ENCODE measurements at regions not wholly inside any gene's neighbourhood (a gene's known extent, or its start where the extent isn't known, plus 50 kb on each side); places are given as distances from the start of the nearest gene placed in this dataset.

DNA sequence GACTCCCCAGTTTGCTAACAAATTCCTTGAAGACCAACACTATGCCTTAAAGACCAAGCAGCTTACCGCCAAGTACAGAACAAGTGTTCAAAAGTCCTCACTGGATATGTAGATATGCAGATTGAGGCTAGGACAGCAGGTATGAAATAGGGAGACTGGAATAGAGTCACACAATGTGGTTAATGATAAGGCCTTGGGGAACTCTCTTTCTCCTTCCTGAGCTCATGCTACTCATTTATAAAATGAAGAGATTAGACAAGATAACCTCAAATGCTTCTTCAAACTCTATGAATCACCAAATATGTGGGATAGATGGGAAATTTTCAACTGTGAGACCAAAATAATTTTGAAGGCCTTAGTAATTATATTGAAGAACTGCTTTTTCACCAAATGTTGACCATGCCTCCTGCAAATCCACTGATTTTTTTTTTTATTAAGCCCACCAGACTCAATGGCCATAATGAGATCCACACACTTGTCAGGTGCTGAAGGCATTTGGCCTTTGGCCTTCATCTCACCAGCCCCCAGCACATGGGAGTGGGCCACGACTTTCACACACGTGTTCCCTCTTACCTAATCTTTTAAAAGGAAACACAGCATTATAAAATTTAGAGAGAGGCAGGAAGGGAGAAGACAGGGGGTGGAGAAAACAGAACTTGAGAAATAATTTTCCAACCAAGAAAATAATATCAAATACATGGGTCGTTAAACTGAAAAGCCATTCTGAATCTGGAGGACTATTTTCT is 181.5 kb downstream of the EN1 start:
- DNase-seq = no peak

DNA sequence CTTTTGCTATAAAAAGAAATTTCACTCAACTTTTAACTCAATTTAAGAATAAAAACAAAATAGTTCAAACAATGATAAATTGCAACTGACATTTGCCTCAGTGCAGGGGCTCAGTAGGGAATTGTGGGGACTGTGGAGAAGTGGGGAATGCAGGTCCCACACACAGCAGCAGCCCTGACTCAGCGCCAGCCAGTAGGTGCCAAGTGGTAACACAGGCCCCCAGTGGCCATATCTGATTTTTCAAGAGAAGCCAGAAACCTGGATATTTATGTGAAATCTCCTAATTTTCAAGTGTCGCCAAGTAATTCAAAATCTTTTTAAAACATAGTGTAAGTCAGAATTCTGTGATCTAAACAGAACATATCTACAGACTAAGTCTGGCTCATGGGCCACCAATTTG is 186.3 kb downstream of the EN1 start:
- DNase-seq = no peak

DNA sequence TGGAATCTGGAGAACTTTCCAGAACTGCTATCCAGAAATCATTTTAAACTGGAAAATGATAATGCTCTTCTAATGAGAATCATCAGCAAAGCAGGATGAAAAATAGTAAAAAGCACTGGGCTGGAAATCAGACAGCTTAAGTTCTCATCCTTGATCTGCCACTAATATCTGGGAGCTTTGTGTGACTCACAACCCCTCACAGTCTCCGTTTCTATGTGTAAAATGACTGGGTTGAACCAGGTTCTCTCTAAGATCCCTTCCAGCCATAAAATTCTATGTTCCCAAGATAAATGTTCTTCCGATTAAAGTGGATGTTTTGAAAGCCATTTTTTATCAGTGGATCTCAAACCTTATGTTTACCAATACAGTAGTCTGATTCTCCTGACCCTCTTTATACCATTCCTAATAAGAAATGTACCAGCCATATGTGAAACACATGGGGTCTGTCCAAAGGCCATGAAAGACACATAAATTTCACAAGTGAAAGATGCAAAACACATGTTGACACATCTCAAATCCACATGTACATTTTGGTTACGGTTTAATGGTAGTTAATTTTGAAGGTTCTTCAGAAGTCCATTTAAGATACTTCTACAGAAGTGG is 188.8 kb downstream of the EN1 start:
- no peak for DNase-seq

DNA sequence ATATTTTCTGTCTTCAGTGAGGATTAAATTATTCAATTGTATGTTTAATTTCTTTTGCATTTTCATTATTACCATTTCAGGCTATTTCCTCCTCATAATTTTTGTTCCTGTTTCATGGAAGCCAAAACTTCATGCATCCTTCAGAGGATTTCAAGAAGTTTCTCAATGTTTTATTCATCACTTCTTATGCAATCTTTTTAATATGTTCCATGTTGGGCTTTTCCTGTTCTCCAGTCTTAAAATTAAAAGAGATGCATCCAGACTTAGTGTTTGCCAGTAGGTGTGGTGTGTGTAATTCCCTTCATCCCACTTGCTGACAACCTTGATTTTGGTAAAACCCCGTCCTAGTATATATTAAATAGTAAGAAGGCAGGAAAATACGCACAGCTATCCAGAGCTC is 190.0 kb downstream of the EN1 start:
- DNase-seq = no peak

DNA sequence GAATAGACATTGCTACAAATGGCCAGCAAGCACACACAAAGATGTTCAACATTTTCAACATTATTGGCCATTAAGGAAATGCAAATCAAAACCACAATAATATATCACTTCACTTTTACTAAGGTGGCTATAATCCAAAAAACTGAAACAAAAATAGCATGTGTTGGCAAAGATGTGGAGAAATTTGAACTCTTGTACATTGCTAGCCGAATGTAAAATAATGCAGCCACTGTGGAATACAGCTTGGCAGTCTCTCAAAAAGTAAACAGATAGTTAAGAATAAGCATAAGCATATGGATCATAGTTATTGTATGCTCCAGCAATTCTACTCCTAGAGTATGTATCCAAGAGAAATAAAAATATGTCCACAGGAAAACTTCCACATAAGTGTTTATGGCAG is 192.5 kb downstream of the EN1 start:
- DNase-seq = peak; percentile 70

DNA sequence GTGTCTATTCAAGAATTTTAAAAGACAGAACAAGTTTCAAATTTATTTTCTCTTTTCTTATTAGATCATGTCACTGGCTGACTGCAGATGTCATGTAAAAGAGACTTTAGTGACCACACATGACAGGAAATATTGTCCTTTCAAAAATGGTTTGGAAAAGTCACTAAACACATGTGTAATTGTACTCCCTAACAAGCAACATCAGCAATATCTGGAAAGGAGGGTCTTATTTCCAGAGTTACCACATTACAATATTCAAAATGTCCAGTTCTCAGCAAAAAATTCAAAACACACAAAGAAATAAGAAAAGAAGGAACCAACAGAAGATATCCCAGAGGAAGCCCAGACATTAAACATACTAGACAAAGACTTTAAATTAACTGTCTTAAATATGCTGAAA is 197.1 kb downstream of the EN1 start:
- DNase-seq = no peak

DNA sequence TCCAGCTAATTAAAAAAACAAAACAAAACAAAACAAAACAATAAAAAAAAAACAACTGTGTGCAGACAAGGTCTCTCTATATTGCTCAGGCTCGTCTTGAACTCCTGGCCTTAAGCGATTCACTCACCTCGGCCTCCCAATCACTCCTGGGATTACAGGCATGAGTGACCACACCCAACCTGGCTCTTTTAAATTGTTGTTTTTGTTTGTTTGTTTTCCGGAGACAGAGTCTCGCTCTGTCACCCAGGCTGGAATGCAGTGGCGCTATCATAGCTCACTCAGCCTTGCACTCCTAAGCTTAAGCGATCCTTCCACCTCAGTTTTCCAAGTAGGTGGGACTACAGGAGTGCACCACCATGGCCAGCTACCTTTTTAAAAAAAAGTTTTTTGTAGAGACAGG is 201.6 kb downstream of the EN1 start:
- no peak for DNase-seq

DNA sequence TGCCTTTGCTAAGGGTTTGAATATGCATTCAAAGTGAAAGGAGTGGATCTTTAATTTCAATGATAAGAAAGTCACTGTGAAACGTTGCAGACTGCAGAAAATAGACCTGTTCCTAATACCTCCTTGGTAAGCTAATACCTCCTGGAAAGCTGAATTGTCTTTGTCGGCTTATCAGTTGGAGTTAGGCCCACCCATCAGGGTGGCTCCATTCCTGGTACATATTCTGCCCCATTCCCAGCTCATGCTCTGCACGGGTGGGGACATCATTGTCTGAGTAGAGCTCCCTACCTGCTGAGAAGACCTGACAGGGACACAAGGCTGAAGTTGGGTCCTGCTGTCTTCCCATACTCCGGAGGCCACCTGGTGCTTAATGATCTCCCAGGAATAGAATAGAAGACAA is 203.3 kb downstream of the EN1 start:
- no peak for DNase-seq

DNA sequence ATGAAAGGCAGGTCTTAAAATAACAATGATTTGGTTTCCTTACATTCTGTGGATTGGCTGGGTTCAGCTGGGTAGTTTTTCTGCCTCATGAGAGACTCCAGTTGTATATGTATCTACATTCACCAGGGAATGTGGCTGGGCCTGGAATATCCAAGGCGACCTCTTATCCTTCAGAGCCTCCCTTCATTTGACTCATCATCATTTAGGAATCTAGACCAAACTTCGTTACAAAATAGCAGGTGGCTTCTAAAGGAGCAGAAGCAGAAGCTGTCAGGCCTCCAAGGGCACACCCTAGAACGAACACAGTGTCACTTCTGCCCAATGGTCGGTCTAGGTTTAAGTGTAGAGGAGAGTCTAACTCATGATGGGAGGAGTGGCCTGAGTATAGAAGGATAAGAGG is 204.2 kb downstream of the EN1 start:
- DNase-seq = no peak

DNA sequence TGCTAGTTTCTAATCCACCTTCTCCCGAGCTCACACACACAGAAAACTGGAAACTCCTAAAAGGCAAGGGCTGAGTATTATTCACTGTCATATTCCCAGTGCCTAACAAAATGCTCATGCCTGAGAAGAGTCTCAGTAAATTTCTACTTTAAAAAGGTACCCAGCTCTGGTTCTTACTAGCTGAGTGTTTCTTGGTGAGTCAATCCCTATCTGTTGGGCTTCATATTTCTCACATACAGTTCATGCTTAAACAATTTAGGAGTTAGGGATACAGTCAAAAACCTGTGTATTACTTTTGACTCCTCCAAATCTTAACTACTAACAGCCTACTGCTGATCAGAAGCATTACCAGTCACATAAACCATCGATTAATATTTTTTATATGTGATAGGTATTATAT is 204.9 kb downstream of the EN1 start:
- no peak for DNase-seq

DNA sequence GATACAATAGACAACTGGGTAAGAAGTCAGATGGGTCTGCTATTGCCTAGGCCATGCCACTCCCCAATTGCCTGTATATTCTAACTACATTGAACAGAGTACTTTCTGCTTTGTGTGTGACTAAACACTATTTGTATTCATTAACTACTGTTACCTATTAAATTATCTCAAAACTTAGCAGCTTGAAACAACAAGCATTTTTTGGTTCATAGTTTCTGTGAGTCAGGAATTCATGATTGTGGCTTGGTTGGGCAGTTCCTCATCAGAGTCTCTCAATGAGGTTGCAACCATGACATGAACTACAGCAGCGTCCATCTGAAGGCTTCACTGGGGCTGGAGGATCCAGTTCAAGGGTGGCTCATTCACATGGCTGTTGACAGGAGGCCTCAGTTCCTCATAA is 205.7 kb downstream of the EN1 start:
- no peak for DNase-seq

DNA sequence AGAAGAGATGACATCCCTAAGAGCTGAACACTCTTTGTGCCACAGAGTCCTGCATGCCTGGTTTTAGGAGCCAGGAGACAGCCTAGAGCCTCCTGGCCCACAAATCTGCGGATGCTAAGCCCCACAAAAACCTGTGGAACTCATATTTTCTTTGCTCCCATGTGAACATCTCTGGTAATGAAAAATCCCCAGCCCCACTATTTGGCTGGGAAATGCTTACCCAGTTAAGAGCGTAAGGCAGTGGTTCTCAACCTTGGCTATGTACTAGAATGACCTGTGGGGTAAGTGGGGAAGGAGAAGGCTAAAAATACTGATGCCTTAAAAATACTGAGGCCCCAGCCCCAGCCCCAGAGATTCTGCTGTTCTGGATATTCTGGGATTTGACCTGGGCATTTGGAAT is 208.1 kb downstream of the EN1 start:
- no peak for DNase-seq

DNA sequence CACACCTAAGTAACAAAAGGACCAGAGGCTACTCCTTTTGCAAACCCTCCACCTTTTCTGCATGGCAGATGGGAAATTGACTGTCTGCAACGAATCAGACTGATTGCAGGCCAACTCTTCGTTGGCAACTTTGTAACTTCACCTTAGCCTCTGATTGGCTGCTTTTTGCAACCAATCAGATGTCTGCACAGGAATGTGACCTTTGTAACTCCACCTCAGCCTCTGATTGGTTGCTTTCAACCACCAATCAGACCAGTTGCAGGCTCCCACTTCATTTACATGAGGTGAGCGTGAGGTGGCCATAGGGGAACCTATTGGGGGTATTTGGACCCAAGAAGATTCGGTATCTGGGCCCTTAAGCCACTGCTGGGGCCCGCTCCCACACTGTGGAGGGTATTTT is 209.0 kb downstream of the EN1 start:
- DNase-seq = no peak

DNA sequence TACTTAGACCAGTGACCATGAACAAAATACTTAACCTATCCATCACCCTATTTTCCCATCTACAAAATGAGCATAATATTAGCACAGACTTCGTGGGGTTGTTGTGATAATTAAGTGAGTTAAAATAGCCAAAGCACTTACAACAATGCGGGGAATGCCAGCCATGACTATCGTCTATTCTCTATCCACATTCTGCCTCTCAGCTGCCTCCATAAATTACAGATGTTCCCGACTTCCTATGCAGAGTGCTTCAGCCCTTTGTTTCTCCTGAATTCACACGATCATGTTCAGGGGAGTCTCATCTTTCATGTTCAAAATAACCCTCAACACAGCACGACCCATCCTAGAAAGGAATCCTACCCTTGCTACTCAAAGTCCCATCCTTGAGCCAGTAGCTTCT is 211.6 kb downstream of the EN1 start:
- DNase-seq = no peak

DNA sequence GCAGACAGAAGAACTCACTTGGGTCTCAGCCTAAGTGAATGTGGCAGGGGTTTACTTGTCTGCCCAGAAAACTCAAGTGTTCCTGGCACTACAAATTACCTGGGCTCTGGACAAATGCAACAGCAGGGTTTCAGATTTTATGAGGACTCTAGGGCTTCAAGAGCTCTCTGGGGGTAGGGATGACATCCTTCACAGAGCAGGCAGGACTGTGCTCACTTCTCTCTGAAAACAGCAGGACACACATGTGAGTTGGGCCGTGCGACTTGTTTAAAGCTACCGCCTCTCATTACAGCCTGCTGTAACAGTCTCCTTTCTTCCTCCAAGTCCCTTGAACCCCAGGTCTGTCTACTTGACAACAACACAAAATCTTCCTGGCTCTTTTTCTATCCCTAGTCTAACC is 212.6 kb downstream of the EN1 start:
- DNase-seq = no peak

DNA sequence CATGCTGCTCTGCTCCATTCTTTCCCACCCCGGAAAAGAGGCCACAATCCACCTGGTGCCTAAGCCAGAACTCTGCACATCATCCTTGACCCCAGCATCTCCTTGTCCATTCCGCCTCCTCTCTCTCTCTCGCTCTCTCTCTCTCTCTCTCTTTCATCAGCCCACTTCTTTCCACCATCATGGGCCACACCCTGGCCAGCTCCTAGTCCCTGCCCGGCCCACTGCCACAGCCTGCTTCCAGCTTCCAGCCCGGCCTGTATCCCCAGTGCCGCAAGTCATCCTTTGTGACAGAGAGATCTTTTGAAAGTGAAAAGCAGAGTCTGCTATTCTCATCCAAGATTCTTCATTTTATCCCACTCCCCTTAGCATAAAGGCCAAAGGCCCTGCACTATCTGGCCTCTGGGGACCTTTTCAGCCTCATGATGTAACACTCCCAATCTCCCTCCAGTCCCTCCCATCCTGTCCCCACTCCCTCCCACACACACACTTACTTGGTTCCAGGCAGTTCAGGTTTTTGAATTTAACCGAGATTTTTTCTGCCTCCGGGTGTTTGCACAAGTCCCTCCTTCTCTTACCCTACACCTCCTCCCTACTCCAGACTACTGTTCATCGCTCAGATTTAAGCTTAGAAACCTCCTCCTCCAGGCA is 214.0 kb downstream of the EN1 start:
- DNase-seq = no peak

DNA sequence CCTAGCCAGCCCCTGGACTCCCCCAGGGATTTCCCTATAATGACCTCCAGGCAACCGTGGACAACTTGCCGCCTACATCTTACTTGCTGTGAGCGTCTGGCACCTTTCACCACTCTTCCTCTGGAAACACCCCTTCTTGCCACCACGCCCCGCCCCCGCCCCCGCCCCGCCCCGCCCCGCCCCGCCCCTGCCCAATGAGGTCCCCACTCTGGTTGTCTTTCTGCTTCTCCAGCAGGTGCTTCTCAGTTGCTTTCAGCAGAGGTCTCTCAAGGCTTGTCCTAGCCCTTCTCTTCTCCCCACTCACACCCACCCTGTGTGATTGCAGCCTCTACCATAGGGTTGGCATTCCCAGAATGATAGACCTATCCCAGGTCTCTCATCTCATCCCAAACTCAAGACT is 214.5 kb downstream of the EN1 start:
- DNase-seq = no peak

DNA sequence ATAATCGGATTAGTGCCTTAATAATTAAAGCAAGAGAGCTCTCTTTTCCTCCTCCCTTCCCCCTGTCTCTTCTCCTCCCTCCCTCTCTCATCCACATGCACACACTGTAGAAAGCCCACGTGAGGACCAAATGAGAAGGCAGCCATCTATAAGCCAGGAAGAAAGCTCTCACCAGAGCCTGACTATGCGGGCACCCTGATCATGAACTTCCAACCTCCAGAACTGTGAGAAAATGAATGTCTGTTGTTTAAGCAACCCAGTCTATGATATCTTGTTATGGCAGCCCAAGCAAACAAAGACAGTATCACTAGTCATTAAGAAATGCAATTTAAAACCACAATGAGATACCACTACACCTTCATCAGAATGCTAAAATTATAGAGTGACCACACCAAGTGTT is 220.3 kb downstream of the EN1 start:
- DNase-seq = no peak

DNA sequence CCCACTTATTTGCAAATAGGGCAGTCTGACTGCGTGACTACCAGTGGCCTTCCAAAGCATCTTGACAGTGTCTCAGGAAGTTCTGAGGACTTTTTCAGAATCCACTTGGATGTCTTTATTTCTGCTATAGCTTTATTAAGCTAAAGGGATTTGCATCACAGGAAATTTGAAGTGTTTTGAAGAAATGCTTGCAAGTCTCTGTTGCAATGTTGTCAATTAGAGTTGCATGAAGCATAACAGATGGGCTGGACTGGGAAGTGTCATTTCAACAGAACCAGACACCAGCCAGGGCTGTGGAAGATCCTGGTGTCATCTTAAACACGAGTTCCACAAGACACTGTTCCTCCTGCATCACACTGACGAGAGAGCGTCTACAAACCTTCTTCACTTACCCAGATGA is 224.5 kb downstream of the EN1 start:
- DNase-seq = no peak

DNA sequence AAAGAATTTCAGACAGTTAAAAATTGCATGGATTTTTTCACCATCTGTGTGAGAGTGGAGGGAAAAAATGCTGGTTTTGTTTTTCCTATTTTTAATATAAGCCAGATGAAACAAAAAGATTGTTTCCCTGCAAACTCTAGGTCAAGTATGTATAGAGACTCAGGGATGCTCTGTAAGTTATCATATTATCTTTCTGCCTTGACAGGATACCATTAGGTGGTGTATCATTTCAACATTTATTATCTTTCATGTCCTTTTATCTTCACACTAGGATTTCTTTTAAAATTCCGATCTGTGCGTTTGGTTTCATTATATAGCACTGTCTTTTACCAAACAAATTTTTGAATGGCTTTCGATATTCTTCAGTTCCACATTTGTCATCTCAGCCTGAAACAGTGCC is 225.3 kb downstream of the EN1 start:
- no peak for DNase-seq

DNA sequence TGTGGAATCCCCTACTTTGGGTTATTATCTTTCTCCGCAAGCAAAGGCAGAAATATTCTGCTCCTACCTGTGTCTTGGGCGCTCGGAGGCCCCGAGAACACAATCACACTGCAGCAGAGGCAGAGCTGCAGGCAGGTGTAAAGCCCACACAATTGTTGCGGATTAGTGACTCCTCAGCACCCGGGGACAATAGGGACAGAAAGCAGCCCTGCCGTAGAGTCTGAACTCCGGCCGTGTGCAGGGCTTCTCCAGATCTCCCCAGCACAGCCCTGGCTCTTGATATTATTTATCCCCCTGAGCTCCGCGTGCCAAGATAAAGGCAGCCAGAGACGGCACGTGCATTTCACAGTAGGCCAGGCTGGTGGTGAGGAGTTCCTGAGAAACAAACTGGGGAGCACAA is 229.2 kb downstream of the EN1 start:
- no peak for DNase-seq

DNA sequence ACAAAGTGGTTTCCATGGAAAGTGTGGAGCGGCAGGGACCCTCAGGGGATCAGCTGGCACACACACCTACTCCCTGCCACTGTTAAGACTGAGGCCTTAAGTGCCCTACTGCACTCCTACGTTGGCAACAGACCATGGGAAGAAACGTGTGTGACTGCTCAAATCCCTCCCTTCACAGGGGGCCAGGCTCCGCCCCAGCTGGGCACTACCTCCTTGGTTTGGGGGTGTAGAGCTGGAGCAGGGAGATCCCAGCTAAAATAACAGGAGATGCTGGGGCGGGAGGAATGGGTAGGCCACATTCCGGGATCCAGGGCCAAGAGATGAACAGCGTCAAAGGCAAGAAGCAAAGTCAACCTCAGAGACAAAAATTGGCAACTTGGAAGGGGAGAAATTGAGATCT is 231.0 kb downstream of the EN1 start:
- DNase-seq = no peak

DNA sequence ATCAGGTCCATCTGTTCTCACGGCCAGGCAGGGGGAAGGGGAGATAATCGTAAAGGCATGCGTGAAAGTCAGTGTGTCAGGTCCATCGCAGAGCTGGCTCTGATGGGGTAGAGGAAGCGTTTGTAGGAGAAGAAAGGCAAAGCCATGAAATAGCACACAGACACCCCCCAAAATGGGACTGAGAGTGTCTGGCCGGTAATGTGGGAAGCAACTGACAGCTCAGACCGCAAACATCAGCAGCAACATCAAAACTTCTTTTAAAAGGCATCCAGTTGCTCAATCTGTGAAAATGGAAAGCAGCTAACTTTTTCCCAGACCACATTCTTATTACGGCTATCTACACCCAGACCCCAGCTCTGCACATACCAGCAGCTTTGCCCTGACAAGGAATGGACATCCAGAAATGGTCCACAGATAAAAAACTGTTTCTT is 232.6 kb downstream of the EN1 start:
- no peak for DNase-seq

DNA sequence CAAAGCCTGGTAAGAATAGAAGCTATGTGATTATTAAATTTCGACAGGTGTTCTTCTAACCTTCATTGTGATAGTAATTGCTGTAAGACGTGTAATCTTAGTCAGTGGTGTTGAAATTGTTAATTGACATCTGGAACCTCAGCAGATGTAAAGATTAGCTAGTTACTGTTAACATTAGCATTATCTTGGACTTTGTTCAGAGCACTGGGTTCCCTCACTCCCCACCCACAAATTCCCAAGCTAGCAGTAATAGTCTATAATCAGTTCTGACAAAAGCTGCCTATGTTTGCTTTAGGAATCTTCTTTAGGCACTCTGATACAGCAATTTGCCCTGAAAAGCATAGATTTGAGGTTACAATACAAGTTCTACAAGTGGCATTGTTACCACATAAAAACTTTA is 233.7 kb downstream of the EN1 start:
- DNase-seq = no peak
